Renal pelvis (tissue), 1 donor: ENCODE measurements at regions not wholly inside any gene's neighbourhood (a gene's known extent, or its start where the extent isn't known, plus 50 kb on each side); places are given as distances from the start of the nearest gene placed in this dataset.

Experiments
- DNase-seq: peaks from one replicate; pipeline ENCODE4 v3.0.0-alpha.2; 2013

DNA sequence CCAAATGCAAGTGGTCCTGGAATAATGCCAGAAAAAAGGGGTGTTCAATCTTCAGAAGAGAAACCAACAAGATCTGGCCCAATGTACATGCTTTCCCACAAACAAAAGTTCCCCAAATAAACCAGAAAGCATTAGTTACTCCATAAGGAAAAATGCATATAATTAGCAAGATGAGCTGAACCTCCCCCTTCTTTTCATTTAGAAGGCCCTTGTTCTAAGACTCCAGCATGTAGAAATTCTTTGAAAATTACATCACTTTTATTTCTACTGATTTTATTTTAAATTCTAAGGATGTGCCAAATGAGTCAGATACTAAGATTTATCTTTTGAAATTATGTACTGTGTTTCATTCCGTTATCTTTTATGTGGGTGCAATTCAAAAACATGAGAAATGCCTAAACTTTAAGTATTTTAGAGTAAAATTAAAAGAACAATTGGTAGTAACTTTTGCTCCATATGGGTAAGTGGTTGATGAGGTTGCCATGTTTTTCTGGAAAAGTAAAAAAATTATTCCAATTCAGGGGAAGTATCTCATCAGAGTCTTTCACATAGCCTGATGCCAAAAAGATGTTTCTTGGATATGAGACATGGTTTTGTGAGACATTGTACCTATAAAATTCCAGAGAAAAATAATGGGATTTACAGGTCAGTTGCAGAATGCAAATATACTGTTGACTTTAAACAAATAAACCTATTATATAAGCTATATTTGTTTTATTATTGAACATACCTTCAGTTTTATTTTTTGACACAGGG lies 106.5 kb upstream of the CCDC112 start:
- DNase-seq, result no peak

DNA sequence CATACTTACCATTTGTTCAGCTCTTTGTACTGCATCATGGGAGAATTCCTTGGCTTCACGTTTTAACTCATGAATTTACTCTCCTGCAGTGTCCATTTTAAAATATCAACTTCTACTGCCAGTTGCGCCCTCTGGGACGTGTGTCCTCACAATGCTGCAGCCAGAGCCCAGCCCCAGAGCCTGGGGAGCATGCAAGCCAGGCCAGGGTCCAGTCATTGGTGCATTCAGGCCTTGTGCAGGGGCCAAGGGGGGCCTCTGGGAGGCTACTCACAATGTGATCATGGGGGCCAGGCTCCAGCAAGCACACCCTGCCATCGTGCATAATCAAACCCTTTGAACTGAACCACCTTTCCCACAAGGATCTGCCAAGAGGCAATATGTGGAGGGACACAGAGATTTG lies 105.6 kb upstream of the CCDC112 start:
- no peak for DNase-seq

DNA sequence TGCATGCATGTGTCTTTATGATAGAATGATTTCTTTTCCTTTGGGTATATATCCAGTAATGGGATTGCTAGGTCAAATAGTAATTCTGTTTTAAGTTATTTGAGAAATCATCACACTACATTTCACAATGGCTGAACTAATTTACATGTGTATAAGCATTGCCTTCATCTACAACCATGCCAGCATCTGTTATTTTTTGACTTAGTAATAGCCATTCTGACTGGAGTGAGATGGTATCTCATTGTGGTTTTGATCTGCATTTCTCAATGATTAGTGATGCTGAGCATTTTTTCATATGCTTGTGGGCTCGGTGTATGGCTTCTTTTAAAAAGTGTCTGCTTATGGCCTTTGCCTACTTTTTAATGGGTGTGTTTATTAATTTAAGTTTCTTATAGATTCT lies 102.3 kb upstream of the CCDC112 start:
- DNase-seq, result no peak

DNA sequence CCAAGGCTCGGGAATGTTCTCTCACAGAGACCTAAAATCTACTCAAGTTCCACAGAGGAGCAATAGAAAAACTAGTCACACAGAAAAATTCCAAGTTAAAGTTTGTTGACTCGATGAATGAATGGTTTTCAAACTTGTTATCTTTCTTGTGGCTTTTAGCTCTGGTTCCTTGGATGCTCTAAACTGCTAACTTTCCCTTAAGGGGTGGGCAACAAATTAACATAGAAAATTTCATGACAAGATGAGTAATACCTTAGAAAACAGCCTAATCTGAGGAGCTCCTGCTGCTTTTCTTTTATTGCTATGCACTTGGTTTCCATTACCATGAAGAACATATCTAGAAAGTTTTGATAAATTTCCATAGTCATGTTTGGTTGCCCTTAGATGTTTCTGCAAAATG lies 100.2 kb upstream of the CCDC112 start:
- no peak for DNase-seq

DNA sequence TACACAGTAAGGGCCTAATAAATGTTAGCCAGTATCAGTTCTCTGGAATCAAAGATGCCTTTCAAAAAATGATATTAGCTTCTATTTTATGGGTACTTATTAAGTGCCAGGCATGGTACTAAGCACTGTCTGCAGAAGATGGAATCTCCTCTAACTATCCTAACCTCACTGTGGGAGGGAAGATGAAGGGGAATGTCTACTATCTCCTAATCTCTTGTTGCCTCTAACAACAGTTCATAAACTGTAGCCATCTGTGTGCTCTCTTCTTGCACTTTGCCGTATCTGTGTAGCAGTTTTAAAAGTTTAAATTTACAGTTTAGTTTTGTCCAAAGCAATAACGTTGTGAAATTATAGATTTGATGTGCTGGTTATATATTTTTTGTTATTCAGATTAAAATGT lies 99.6 kb upstream of the CCDC112 start:
- DNase-seq, result no peak

DNA sequence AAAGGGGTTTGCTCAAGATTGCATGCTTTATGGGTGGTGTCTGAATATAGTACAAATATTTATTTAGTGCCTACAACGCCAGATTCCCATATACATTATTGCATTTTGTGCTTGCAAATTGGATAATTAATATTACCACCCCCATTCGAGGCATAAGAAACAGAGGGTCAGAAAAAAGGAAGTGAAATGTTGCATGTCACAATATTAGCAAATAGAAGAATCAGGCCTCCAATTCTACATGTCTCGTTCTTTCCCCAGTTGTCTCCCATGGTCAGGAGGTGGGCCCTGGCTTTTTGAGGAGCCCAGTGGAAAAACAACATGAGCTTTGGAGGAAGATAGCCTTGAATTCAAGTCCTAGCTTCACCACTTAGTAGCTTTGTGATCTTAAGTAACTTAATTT lies 98.1 kb upstream of the CCDC112 start:
- no peak for DNase-seq

DNA sequence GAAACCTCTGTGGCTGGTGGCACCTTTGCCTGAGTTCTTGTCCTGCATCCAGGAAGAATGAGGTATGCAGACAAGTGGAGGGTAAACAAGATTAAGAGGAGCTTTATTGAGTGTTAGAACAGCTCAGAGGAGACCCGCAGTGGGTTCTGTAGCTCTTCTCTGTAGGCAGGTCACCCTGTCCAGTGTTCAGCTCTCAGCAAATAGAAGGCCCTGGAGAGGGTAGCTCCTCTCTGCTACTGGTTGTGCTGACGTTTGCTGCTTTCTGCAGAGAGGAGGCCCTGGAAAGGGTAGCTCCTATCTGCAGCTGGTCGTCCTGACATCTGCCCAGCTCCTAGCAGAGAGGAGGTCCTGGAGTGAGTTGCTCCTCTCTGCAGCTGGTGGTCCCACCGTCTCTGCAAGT lies 96.8 kb upstream of the CCDC112 start:
- no peak for DNase-seq

DNA sequence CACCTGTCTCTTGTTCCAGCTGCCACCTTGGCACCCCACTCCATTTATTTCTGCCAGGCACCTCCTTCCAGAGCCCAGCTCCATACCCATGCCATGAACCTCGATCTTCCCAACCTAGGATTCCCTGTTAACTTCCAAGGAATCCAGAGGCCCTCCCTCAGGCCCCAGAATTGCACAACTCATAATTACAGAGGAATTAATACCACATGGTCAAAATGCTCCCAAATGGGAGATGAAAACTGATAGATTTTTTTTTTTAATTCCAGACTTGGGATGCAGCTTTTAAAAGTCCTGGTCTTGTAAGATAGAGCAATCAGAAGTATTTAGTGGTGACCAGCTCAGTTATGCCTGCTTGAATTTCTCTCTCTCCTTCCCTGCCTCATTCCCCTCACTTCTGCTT lies 96.2 kb upstream of the CCDC112 start:
- no peak for DNase-seq

DNA sequence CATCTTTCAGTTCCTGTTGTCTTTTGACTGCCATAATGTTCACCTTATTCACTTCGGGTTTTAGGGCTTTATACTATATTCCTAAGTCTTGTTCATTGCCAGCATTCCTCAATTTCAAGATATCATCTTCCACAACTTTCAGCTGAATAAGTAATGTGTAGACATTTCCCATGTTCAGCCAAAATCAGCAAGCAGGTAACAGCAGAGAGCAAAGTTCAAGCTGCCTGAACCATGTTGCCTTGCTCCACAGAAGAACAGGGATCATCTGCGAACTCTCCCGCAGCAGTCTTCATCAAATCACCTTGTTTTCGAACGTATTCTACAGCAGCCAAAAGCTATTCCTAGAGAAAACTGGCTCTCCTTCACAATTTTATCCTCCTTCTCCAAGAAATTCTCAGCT lies 95.3 kb upstream of the CCDC112 start:
- DNase-seq, result no peak

DNA sequence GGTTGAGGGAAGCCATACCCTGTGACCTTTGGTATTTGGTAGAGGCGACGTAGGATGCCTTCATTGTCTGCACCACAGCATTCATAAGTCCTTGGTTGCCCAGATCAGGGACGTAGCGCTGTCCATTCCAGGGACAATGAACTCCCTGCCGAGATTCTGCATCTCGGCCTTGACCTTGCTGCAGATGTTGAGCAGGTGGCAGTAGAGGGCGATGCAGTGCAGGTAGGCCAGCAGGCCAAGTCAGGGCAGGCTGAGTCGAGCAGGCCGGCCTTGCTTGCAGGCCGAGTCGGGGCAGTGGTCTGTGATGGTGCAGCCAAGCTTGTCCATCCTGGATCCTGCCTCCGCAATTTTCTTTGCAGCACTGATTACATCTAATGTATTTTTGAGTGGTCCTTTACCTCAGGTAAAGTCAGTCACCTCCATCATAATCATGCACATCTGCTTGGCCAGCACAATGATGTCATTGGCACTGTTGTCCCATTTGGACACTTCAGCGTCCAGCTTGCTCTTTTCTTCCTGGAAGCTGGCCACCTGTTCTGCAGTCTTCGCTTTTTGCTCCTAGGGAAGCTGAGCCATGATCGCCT lies 93.4 kb upstream of the CCDC112 start:
- DNase-seq, result no peak

DNA sequence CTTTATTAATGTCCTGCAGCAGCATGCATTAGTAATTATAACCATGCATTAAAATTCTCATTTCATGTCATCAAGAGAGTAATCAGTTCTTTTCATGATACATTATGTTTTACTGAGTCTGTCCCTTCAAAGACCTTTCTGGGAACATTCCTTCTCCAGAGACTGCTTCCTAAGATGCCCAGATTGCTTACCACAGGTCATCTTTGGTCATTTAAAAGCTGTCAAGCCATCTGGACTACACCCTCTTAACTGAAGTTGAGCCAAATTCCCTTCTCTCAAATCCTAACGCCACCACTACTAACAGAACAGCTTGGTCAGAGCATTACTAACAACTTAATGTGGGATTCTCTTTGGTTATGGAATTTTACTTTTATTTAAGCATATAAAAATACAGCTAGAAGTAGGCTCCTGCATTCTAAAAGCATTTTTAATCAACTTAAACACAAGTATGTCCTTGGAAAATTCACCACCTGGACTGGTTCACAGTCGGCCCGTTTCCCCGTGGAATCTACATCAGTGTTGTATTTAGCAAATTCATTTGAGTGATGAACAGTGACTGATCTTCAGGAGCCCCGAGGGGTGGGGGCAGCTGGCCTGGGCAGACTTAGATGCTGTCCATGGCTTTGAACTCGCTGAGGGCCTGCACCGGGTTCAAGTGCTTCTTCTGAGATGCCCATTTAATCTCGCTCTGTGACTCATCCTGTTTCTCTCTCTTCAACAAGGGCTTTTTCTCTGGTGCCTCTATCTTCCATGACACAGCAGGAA lies 92.8 kb upstream of the CCDC112 start:
- DNase-seq, result no peak

DNA sequence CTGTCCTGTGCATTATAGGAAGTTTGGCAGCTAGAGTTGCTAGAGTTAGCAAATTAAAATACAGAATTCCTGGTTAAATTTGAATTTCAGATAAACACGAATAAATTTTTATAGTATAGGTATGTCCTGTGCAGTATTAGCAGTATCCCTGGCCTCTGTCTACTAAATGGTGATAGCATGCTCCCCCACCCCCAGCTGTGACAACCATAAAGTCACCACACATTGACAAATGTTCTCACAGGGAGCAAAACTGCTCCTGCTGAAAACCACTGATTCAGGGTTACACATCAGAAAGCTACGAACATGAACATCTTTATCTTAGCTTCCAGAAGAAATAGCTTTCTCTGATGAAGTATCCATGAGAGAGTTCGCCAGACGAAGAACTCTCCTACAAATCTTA lies 91.8 kb upstream of the CCDC112 start:
- DNase-seq, result no peak

DNA sequence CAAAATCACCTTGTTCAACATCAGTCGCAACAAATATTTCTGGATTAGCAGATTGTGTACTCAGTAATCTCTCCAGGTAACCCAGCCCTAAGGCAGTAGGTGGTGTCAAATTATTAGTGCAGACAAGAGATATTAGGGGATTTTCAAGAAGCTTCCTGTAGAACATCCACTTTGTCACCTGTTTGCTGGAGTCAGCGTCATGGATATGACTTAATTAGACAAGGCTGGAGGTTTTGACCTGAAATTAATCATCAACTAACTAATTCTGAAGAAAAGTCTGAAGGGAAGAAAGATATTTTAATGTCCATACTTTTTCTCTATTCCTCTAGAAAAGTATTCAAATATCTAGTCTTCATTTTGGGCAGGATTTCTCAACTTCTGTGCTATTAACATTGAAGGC lies 91.4 kb upstream of the CCDC112 start:
- no peak for DNase-seq

DNA sequence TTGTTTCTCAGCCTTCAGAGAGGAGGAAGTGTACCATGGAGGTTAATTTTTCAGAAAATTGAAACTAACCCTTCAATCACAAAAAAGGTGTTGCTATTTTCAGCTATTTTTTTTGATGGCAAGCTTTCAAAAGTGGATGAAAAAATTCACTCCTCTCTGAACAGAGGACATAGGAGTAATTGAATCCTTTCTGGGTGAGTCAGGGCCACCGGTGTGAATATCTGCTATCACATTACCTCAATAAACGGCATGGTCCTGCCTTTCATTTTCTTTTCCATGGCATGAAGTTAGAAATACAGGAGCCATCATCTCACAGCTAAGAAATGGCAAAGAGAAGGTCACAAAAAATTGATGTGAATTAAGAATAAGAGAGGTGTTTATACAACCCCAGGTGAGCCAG lies 90.2 kb upstream of the CCDC112 start:
- no peak for DNase-seq

DNA sequence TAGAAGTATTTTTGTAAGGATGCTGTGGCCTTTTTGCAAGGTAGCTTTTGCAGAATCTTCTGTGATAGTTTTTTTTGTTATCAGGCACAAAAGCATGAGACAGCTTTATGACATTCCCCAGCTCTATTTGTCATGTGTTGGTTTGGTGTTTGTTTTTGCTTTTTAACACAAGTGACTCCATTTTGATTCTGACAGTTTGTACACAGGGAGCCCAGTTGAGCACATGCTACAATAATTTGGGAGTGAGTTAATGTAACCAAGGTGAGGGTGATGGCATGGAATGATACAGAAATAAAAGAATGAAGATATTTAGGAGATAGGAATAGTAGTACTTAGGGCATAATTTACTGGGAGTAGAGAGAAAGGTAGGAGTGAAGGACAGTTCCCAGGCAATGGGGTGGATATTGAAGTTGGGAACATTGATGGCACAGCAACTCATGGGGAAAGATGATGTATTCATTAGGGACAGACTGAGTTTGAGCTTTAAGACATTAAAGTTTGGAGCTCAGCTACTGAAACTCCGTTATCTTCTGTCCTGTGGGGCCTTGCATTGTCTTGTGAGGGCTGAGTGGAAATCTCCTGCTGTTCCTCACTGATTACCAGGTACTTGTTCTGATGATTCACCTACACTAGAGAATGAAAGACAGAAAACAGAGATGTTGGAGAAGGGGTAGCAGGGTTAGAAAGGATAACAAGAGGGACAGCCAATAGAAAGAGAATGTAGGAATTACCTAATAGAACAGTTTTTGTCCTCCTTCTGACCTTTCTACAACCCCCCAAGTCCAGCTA lies 88.3 kb upstream of the CCDC112 start:
- DNase-seq, result no peak

DNA sequence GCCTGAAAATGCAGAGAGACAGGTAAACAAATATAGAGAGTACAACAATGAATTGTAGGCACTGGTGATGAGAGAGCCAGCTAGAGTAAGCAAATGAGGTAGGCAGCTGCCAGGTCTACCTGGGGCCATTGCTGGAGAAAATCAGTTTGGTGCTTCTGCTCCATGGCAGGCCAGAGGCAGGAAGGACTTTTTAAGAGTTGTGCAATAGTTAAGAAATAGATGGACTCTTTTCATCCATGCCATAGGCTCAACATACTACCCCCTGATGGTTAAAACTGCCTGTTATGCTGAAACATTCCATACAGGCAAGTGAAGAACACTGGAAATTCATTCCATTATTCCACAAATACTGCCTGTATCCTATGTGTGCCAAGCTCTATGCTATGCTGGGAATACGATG lies 86.5 kb upstream of the CCDC112 start:
- DNase-seq, result no peak

DNA sequence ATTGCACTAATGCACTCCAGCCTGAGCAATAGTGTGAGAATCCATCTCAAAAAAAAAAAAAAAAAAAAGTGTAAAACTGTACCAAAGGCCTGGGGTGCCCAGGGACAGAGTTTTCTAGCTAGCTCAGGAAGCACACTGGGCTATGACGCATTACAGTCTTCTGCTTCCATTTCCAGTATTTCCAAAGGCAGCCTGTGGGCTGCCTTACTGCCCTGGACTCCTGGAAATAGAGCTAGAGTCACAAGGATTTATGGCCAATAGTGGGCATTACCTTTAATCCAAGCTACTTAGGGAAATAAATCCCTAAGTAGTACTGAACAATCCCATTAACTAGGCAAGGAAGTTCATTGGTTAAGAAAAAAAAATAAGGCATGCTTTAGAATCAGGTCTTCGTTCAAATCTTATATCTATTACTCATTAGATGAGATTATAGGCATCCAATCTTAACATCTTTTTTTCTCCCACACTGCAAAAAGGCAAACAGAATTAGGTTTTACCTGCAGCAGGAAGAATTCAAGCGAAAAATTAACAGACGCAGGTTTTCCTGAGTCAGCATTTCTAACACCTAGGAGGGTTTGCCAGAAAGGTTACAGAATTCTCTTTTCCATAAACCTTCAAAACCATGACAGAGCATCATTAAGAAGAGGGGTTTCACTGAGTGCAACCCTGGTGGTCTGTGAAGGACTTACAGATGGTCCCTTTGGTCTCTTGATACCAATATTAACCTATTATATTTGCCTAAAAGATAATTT lies 85.6 kb upstream of the CCDC112 start:
- no peak for DNase-seq

DNA sequence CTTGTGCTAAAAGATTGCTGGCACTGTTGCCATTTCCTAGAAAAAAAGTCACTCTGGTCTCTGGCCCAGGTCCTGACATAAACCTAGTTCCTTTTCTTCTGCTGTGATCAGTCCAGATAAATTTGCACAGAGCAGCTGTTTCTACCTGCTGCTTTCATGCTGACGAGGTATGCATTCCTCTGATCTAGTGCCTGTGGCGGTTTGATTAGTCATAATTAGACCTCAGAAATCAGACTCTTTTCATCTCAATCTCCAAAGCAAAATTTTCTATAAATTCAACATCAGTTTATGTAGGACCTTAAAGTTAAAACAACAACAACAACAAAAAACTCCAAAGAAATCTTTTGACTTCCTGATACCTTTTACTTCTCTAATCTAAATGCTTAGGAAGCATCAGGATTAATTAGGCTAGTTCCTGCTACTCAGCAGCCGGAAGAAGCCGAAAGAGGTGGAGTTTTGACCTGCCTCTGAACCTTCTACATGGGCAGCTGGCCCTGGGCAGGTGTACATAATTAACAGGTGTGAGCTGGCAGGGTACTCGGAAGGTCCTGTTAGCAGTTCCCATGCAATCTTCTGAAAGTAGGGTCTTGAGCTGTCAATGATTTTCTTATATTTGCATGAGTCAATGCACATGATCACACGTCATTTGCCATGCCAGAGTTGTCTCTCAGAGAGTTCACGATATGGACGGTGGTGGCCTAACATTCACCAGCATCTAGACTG lies 83.3 kb upstream of the CCDC112 start:
- DNase-seq, result peak; percentile 34

DNA sequence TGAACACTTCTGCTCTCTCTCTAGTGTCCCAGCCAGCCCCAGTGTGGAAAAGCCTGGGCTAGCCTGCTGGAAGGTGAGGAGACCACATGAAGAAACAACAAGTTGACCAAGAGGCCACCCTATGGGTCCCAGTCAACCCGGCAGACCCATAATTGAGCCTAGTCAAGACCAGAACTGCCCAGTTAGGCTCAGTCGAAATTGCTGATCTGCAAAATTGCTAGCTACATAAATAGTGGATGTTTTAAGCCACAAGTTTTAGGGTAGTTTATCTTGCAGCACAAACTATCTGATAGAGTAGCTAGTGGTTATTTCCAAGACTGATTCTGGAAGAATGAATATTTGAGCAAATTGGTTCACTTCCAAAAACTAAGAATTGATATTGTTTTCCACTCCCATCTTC lies 82.3 kb upstream of the CCDC112 start:
- DNase-seq, result no peak

DNA sequence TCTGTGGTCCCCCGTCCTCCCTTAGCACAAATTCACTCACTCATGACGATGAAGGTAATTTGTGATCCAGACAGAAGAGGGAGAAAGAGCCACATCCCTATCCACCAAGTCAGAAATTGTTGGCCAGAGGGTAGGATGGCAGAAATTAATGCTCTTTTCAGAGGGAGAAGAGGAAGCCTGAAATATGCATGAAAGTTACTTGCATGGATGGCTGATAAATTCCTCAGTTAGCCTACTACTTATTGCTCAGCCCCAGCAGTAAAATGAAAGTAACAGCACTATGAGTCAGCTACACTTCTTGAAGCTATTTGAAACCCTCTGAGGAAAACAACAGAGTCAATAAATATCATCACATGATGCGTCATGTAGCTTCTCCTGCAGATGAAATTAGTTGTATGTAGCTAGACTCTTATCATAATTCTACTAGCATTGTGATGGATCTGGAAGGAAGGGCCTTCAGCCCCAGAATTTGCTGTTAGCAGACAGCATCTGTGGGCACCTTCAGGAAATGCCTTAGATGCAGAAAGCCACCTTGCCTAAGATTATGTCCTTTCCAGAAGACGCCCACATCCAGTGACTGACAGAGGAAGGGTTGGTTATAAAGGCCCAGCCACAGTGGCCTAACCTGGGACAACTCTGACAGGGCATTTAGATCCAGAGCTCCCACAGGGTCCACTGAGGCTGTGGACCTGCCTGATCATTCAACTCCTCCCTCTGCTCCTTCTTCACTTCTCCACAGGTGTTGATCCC lies 81.2 kb upstream of the CCDC112 start:
- no peak for DNase-seq
